Sigmoid colon (tissue), 4 donors: ENCODE measurements at regions not wholly inside any gene's neighbourhood (a gene's known extent, or its start where the extent isn't known, plus 50 kb on each side); places are given as distances from the start of the nearest gene placed in this dataset.

Experiments
- CTCF ChIP-seq, 4 experiments: fragments of 450-650 bp in 3 of 4; fragments of 200-600 bp in 1 of 4; IDR thresholded peaks; one replicate each; pipeline ENCODE4 v1.5.1; 2016 to 2019; ENCODE audit warnings: antibody characterized with exemption in 4 of 4, mild to moderate bottlenecking in 3 of 4, moderate library complexity in 2 of 4
- POLR2A ChIP-seq, 2 donors: fragments of 450-650 bp; IDR thresholded peaks; one replicate each; pipeline ENCODE4 v1.6.1; 2016; ENCODE audit warnings: antibody characterized with exemption in 2 of 2, mild to moderate bottlenecking in 2 of 2, moderate library complexity in 2 of 2
- POLR2AphosphoS5 ChIP-seq, 4 donors: sonication (generic); formaldehyde crosslinking; IDR thresholded peaks; one replicate each; pipeline ENCODE4 v1.6.1; 2017; ENCODE audit warnings: antibody characterized with exemption in 4 of 4

- no peak for TF ChIP-seq POLR2AphosphoS5 (IDR thresholded peaks at IDR 0.05)
- no peak for TF ChIP-seq POLR2A (IDR thresholded peaks at IDR 0.05)
- TF ChIP-seq CTCF (IDR thresholded peaks at IDR 0.05) = no peak
Measured at GRCh38 chr6:12482386-12483375, 192.5 kb downstream of the EDN1 start.
